Omental fat pad (tissue), 3 donors: ENCODE measurements at regions not wholly inside any gene's neighbourhood (a gene's known extent, or its start where the extent isn't known, plus 50 kb on each side); places are given as distances from the start of the nearest gene placed in this dataset.

Experiments
- ATAC-seq: fragments of 150-250 bp; one replicate; pipeline ENCODE4 v1.9.1; 2016; ENCODE audit warnings: mild to moderate bottlenecking, moderate library complexity; ENCODE audit not compliant: low FRiP score
- DNase-seq: peaks from one replicate; pipeline ENCODE4 v3.0.0-alpha.2; 2019; ENCODE audit warnings: low spot score
- TF ChIP-seq, protein P1 (sequence below), 3 donors: fragments of 450-650 bp; IDR thresholded peaks; one replicate each; pipeline ENCODE4 v1.5.1; 2016 to 2017; ENCODE audit warnings: antibody characterized with exemption in 3 of 3, mild to moderate bottlenecking in 3 of 3, moderate library complexity in 2 of 3

DNA sequence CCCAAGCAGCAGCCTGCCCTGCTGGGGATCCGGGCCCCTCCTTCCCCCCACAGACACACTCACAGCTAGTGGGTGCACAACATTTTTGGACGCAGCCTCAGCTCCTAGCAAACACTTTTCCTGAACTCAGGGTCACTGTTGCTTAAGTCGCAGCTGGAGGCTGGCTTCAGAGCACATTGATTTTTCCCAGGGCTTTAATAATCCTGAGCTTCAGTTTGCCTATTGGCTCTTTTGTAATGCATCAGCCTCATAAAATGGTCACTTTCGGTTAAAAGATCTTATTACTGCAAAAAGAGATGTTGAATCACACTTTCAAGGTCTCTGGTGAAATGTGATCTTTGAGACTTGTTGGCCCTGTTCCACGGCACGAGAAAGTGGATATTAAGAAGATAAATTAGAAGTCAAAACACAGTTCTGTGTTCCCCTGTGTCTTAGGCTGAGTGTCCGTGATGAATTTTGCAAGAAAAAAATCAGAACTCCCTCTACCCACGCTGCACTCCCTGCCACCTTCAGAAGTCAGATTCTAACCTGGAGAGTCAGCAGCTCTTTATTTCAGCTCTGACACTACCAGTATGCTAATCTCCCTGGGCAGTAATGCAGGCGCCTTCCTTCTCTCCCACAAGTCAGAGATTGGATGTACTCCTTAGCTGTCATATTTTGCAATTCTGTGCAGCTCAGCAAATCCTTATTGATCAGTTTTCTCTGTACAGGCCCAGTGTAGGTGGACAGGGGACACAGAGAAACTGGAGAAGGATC lies 158.2 kb upstream of the E2F8 start:
- TF ChIP-seq, protein P1, sequence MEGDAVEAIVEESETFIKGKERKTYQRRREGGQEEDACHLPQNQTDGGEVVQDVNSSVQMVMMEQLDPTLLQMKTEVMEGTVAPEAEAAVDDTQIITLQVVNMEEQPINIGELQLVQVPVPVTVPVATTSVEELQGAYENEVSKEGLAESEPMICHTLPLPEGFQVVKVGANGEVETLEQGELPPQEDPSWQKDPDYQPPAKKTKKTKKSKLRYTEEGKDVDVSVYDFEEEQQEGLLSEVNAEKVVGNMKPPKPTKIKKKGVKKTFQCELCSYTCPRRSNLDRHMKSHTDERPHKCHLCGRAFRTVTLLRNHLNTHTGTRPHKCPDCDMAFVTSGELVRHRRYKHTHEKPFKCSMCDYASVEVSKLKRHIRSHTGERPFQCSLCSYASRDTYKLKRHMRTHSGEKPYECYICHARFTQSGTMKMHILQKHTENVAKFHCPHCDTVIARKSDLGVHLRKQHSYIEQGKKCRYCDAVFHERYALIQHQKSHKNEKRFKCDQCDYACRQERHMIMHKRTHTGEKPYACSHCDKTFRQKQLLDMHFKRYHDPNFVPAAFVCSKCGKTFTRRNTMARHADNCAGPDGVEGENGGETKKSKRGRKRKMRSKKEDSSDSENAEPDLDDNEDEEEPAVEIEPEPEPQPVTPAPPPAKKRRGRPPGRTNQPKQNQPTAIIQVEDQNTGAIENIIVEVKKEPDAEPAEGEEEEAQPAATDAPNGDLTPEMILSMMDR (IDR thresholded peaks at IDR 0.05), result no peak
- ATAC-seq (peak; percentile 86), DNase-seq (peak; percentile 52)

DNA sequence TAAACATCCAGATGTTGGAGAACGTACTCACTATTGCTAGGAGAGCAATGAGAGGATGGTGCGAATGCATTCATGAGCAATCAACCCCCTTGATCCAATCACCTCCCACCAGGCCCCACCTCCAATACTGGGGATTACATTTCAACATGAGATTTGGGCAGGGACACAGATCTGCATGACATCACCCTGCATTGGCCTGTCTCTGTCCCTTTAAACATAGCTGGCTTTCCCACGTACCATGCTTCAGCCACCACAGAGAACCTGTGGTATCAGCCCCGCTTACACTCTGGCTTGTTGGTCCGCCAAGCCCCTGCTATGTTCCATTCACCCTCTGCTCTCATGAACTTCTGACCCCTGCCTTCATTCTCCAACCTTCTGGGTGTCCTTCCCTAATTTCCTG lies 157.5 kb upstream of the E2F8 start:
- ATAC-seq (peak; percentile 29), DNase-seq (no peak)
- TF ChIP-seq, protein P1 (IDR thresholded peaks at IDR 0.05), result no peak

DNA sequence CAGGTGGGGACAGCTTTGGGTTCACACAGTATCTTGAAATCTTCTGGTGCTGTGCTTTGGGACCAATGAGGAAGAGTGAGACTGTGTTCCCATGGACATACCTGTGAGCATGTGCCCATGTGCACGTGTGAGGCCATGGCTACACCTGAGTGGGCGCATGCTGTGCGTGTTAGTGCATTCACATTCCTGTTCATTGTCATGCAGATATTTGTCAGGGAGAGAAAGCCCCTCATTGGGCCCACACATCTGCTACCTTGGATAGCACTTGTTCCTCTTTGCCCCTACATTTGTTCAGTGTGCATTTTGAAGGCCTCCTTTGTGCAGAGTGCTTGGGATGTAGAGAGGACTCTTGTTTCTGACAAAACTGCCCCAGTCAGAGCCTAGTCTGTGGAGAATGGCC lies 154.3 kb upstream of the E2F8 start:
- ATAC-seq (no peak), DNase-seq (no peak)
- TF ChIP-seq, protein P1 (IDR thresholded peaks at IDR 0.05), result no peak

DNA sequence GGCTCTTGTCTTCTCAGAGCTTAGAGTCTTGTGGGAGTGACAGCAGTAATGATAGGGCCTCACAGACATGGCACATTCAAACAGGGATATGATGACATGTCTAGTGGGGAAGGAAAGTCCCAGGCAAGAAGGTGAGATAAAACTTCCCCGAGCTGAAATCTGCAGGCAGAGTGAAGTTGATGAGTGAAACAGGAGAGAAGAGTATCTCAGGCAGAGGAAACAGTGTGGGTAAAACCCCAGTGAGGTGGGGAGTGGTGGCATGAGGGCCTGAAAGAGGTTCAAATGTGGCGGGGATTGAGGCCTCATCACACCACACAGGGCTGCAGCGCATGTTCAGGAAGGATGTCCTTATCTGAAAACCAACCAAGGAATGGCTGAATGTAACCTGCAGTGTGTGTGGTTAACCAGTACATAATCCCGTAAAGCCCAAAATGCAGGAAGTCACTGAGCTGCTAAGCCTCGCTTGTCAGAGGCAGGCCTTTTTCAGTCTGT lies 153.8 kb upstream of the E2F8 start:
- TF ChIP-seq, protein P1 (IDR thresholded peaks at IDR 0.05), result no peak
- ATAC-seq (no peak), DNase-seq (no peak)

DNA sequence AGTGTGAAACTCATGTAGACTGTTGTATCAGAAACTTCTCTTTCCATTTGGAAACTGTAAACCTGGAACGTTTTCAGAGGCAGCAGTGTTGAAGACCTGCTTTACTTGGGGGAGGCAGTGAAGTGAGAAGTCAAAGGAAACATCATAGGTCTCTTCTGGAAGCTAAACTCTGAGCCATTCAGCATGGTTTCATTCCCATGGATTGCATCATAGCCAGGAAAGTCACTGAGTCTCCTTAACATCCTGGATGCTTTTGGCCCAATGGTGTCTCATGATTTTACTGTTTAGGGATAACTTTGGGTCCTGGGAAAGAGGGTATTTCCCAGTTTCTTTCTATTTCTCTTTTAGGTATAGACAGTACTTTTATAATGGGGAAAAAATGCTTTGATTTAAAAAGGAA lies 153.2 kb upstream of the E2F8 start:
- no peak for DNase-seq
- ATAC-seq, result no peak
- TF ChIP-seq, protein P1 (IDR thresholded peaks at IDR 0.05), result no peak

DNA sequence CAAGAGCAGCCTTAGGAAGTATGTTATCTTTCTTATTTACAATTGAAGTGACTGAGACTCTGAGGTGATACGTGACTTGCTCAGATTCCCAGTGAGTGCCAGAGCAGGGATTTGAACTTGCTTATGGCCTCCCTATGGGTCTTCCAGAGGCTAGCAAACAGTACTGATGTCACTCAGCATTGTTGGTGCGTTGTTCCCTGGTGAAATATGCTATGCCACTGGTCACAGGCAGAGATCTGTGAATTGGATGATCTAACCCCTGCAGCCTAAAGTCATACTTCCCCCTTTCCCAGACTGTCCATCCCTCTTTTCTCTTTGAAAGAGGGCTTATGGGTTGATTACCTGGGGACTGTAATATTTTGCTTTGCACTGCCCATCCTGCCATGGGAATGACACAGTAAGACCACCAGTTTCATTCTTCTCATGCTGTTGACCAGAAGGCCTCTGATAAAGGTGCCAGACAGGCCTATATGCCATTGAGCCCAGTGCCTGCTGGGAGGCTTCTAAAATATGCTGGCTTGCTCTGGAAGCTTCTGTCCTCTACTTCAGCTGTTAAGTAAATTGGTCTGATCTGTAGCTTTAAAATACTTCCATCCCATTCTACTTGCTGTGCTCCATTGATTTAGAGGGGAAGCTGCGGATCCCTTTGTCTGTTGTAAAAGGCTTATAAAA lies 152.2 kb upstream of the E2F8 start:
- DNase-seq (no peak), ATAC-seq (no peak)
- TF ChIP-seq, protein P1 (IDR thresholded peaks at IDR 0.05), result no peak

DNA sequence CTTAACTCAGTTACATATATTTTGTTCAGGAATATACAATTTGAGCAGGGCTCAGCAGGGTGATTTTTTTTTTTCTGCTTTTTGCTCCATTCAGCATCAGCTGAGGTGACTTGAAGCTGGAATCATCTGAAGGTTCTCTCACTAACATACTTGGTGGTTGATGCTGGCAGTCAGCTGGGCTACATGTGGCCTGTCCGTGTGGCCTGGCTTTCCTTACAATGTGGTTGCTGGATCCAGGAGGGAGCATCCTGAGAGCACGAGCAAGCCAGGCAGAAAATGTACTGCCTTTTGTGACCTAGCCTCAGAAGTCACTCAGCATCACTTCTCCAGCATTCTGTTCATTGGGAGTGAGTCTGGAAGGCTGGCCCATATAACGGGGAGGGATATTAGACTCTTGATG lies 151.6 kb upstream of the E2F8 start:
- DNase-seq, result no peak
- ATAC-seq, result no peak
- TF ChIP-seq, protein P1 (IDR thresholded peaks at IDR 0.05), result no peak
